ENCODE measurements at regions not wholly inside any gene's neighbourhood (a gene's known extent, or its start where the extent isn't known, plus 50 kb on each side); places are given as distances from the start of the nearest gene placed in this dataset.

GRCh38 chr6:756224-756623 lies 63.3 kb upstream of the EXOC2 start:
- Histone ChIP-seq H3K36me3 (ENCODE audit: control insufficient read depth in 5 of 5, insufficient read depth in 5 of 5, low read length in 5 of 5) (no peaks in the 10 kb centered on the region), H3K9me3 (ENCODE audit: control insufficient read depth in 5 of 5, low read length in 5 of 5) (peaks cover 0 to 5% (median 3%) of the 10 kb centered on the region in 5 donors), H3K4me3 (ENCODE audit: low read depth in 1 of 5, low read length in 5 of 5) (no peak overlapping the region), H3K27me3 (ENCODE audit: control insufficient read depth in 5 of 5, insufficient read depth in 4 of 5, low read length in 5 of 5) (no peaks in the 10 kb centered on the region), H3K27ac (ENCODE audit: low read depth, low read length) (no peak overlapping the region), H3K4me1 (ENCODE audit: control insufficient read depth in 5 of 5, insufficient read depth in 5 of 5, low read length in 5 of 5) (peaks cover 0 to 6% (median 0%) of the 10 kb centered on the region in 5 donors), H3K9ac (ENCODE audit: low read length in 5 of 5) (no peak overlapping the region)

GRCh38 chr6:754202-754601 lies 61.3 kb upstream of the EXOC2 start:
- Histone ChIP-seq H3K36me3 (ENCODE audit: control insufficient read depth in 5 of 5, insufficient read depth in 5 of 5, low read length in 5 of 5) (no peaks in the 10 kb centered on the region), H3K4me1 (ENCODE audit: control insufficient read depth in 5 of 5, insufficient read depth in 5 of 5, low read length in 5 of 5) (peaks cover 0 to 6% (median 0%) of the 10 kb centered on the region in 5 donors), H3K27me3 (ENCODE audit: control insufficient read depth in 5 of 5, insufficient read depth in 4 of 5, low read length in 5 of 5) (no peaks in the 10 kb centered on the region), H3K9ac (ENCODE audit: low read length in 5 of 5) (no peak overlapping the region), H3K9me3 (ENCODE audit: control insufficient read depth in 5 of 5, low read length in 5 of 5) (peaks cover 0 to 6% (median 3%) of the 10 kb centered on the region in 5 donors), H3K27ac (ENCODE audit: low read depth, low read length) (no peak overlapping the region), H3K4me3 (ENCODE audit: low read depth in 1 of 5, low read length in 5 of 5) (no peak overlapping the region)

- no peaks in the 10 kb centered on the region for H3K27me3 ChIP-seq (ENCODE audit: control insufficient read depth in 5 of 5, insufficient read depth in 4 of 5, low read length in 5 of 5)
Observed at GRCh38 chr6:753486-753885, 60.5 kb upstream of the EXOC2 start.

GRCh38 chr6:752438-752837 lies 59.5 kb upstream of the EXOC2 start:
- no peak overlapping the region for H3K27ac ChIP-seq (ENCODE audit: low read depth, low read length)
- no peaks in the 10 kb centered on the region for H3K36me3 ChIP-seq (ENCODE audit: control insufficient read depth in 5 of 5, insufficient read depth in 5 of 5, low read length in 5 of 5)
- peaks cover 0 to 6% (median 0%) of the 10 kb centered on the region in 5 donors for H3K4me1 ChIP-seq (ENCODE audit: control insufficient read depth in 5 of 5, insufficient read depth in 5 of 5, low read length in 5 of 5)
- no peak overlapping the region for H3K4me3 ChIP-seq (ENCODE audit: low read depth in 1 of 5, low read length in 5 of 5)
- H3K27me3 ChIP-seq (ENCODE audit: control insufficient read depth in 5 of 5, insufficient read depth in 4 of 5, low read length in 5 of 5): no peaks in the 10 kb centered on the region
- no peak overlapping the region for H3K9ac ChIP-seq (ENCODE audit: low read length in 5 of 5)
- H3K9me3 ChIP-seq (ENCODE audit: control insufficient read depth in 5 of 5, low read length in 5 of 5): peaks cover 0 to 6% (median 3%) of the 10 kb centered on the region in 5 donors

More at GRCh38 chr6:753486-753885, 60.5 kb upstream of the EXOC2 start:
- Histone ChIP-seq H3K9ac (ENCODE audit: low read length in 5 of 5) (no peak overlapping the region), H3K4me1 (ENCODE audit: control insufficient read depth in 5 of 5, insufficient read depth in 5 of 5, low read length in 5 of 5) (peaks cover 0 to 6% (median 0%) of the 10 kb centered on the region in 5 donors), H3K36me3 (ENCODE audit: control insufficient read depth in 5 of 5, insufficient read depth in 5 of 5, low read length in 5 of 5) (no peaks in the 10 kb centered on the region), H3K27ac (ENCODE audit: low read depth, low read length) (no peak overlapping the region), H3K4me3 (ENCODE audit: low read depth in 1 of 5, low read length in 5 of 5) (no peak overlapping the region), H3K9me3 (ENCODE audit: control insufficient read depth in 5 of 5, low read length in 5 of 5) (peaks cover 0 to 6% (median 3%) of the 10 kb centered on the region in 5 donors)

GRCh38 chr6:751765-752164 lies 58.8 kb upstream of the EXOC2 start:
- Histone ChIP-seq H3K27me3 (ENCODE audit: control insufficient read depth in 5 of 5, insufficient read depth in 4 of 5, low read length in 5 of 5) (no peaks in the 10 kb centered on the region), H3K9ac (ENCODE audit: low read length in 5 of 5) (no peak overlapping the region), H3K4me3 (ENCODE audit: low read depth in 1 of 5, low read length in 5 of 5) (no peak overlapping the region), H3K36me3 (ENCODE audit: control insufficient read depth in 5 of 5, insufficient read depth in 5 of 5, low read length in 5 of 5) (no peaks in the 10 kb centered on the region), H3K4me1 (ENCODE audit: control insufficient read depth in 5 of 5, insufficient read depth in 5 of 5, low read length in 5 of 5) (peaks cover 0 to 6% (median 0%) of the 10 kb centered on the region in 5 donors), H3K9me3 (ENCODE audit: control insufficient read depth in 5 of 5, low read length in 5 of 5) (peaks cover 0 to 2% (median under 1%) of the 10 kb centered on the region in 5 donors), H3K27ac (ENCODE audit: low read depth, low read length) (no peak overlapping the region)

- H3K4me3 ChIP-seq (ENCODE audit: low read depth in 1 of 5, low read length in 5 of 5): no peak overlapping the region
- H3K9me3 ChIP-seq (ENCODE audit: control insufficient read depth in 5 of 5, low read length in 5 of 5): peaks cover 0 to 2% (median 0%) of the 10 kb centered on the region in 5 donors
- peaks cover 0 to 6% (median 0%) of the 10 kb centered on the region in 5 donors for H3K4me1 ChIP-seq (ENCODE audit: control insufficient read depth in 5 of 5, insufficient read depth in 5 of 5, low read length in 5 of 5)
- H3K36me3 ChIP-seq (ENCODE audit: control insufficient read depth in 5 of 5, insufficient read depth in 5 of 5, low read length in 5 of 5): no peaks in the 10 kb centered on the region
- no peaks in the 10 kb centered on the region for H3K27me3 ChIP-seq (ENCODE audit: control insufficient read depth in 5 of 5, insufficient read depth in 4 of 5, low read length in 5 of 5)
- H3K27ac ChIP-seq (ENCODE audit: low read depth, low read length): no peak overlapping the region
- no peak overlapping the region for H3K9ac ChIP-seq (ENCODE audit: low read length in 5 of 5)
Observed at GRCh38 chr6:747921-748320, 55.0 kb upstream of the EXOC2 start.

GRCh38 chr6:747028-747427 lies 54.1 kb upstream of the EXOC2 start:
- Histone ChIP-seq H3K27ac (ENCODE audit: low read depth, low read length) (no peak overlapping the region), H3K27me3 (ENCODE audit: control insufficient read depth in 5 of 5, insufficient read depth in 4 of 5, low read length in 5 of 5) (no peaks in the 10 kb centered on the region), H3K9me3 (ENCODE audit: control insufficient read depth in 5 of 5, low read length in 5 of 5) (peaks cover 0 to 2% (median 0%) of the 10 kb centered on the region in 5 donors), H3K4me1 (ENCODE audit: control insufficient read depth in 5 of 5, insufficient read depth in 5 of 5, low read length in 5 of 5) (no peaks in the 10 kb centered on the region), H3K9ac (ENCODE audit: low read length in 5 of 5) (no peak overlapping the region), H3K4me3 (ENCODE audit: low read depth in 1 of 5, low read length in 5 of 5) (no peak overlapping the region), H3K36me3 (ENCODE audit: control insufficient read depth in 5 of 5, insufficient read depth in 5 of 5, low read length in 5 of 5) (no peaks in the 10 kb centered on the region)

GRCh38 chr6:744666-745353 lies 51.9 kb upstream of the EXOC2 start:
- H3K36me3 ChIP-seq (ENCODE audit: control insufficient read depth in 5 of 5, insufficient read depth in 5 of 5, low read length in 5 of 5): no peaks in the 10 kb centered on the region
- H3K9me3 ChIP-seq (ENCODE audit: control insufficient read depth in 5 of 5, low read length in 5 of 5): no peaks in the 10 kb centered on the region
- H3K4me3 ChIP-seq (ENCODE audit: low read depth in 1 of 5, low read length in 5 of 5): no peak overlapping the region

GRCh38 chr6:743320-744096 lies 50.6 kb upstream of the EXOC2 start:
- Histone ChIP-seq H3K9ac (ENCODE audit: low read length in 5 of 5) (no peak overlapping the region), H3K36me3 (ENCODE audit: control insufficient read depth in 5 of 5, insufficient read depth in 5 of 5, low read length in 5 of 5) (no peaks in the 10 kb centered on the region), H3K27ac (ENCODE audit: low read depth, low read length) (no peak overlapping the region), H3K4me3 (ENCODE audit: low read depth in 1 of 5, low read length in 5 of 5) (no peak overlapping the region), H3K9me3 (ENCODE audit: control insufficient read depth in 5 of 5, low read length in 5 of 5) (no peaks in the 10 kb centered on the region), H3K4me1 (ENCODE audit: control insufficient read depth in 5 of 5, insufficient read depth in 5 of 5, low read length in 5 of 5) (no peaks in the 10 kb centered on the region), H3K27me3 (ENCODE audit: control insufficient read depth in 5 of 5, insufficient read depth in 4 of 5, low read length in 5 of 5) (no peaks in the 10 kb centered on the region)

More at GRCh38 chr6:744666-745353, 51.9 kb upstream of the EXOC2 start:
- Histone ChIP-seq H3K27me3 (ENCODE audit: control insufficient read depth in 5 of 5, insufficient read depth in 4 of 5, low read length in 5 of 5) (no peaks in the 10 kb centered on the region), H3K9ac (ENCODE audit: low read length in 5 of 5) (no peak overlapping the region), H3K27ac (ENCODE audit: low read depth, low read length) (no peak overlapping the region), H3K4me1 (ENCODE audit: control insufficient read depth in 5 of 5, insufficient read depth in 5 of 5, low read length in 5 of 5) (no peaks in the 10 kb centered on the region)
